IMR-90 (cell line): ENCODE measurements at regions not wholly inside any gene's neighbourhood (a gene's known extent, or its start where the extent isn't known, plus 50 kb on each side); places are given as distances from the start of the nearest gene placed in this dataset.

Experiments
- ATAC-seq: fragments of 200-7000 bp; cut with Tn5 transposase; 2 replicates; pipeline ENCODE4 v1.9.1; 2020; ENCODE audit warnings: low read depth, mild to moderate bottlenecking, moderate library complexity
- BruUV-seq: library from RNA; stranded (reverse); fragments of 400-500 nt; replicated peaks from 2 replicates; lab custom pipeline; 2021; lab: Mats Ljungman, UMichigan
- CTCF ChIA-PET: fragments of 300-600 bp; formaldehyde crosslinking; extraction: SDS; loops from one replicate; lab custom pipeline; 2021; ENCODE audit warnings: antibody characterized with exemption; lab: Yijun Ruan, JAX
- POLR2A ChIA-PET: fragments of 300-600 bp; sonication (Branson Sonifier 250); formaldehyde crosslinking; loops from one replicate; lab custom pipeline; 2022; ENCODE audit warnings: antibody characterized with exemption; ENCODE audit not compliant: unreplicated experiment; lab: Charles Lee
- DNase-seq: peaks from one replicate; pipeline ENCODE4 v3.0.0; 2013
- H2AFZ ChIP-seq: replicated peaks from 2 replicates; pipeline ENCODE3; 2013; ENCODE audit warnings: low read length, mild to moderate bottlenecking; ENCODE audit not compliant: poor library complexity
- H2AK5ac ChIP-seq: 2 replicates; pipeline ENCODE4 v1.6.1; 2013; ENCODE audit warnings: low read depth, low read length, inconsistent platforms
- H2AK9ac ChIP-seq: replicated peaks from 2 replicates; pipeline ENCODE3; 2013; ENCODE audit warnings: mild to moderate bottlenecking, low read depth, low read length, moderate library complexity; ENCODE audit not compliant: poor library complexity
- H2BK120ac ChIP-seq: 2 replicates; pipeline ENCODE4 v1.6.1; 2013; ENCODE audit warnings: low read depth, low read length, inconsistent platforms
- H2BK15ac ChIP-seq: 3 replicates; pipeline ENCODE4 v1.6.1; 2013; ENCODE audit warnings: low read depth, low read length, inconsistent platforms
- H2BK20ac ChIP-seq: 2 replicates; pipeline ENCODE4 v1.6.1; 2013; ENCODE audit warnings: low read depth, mild to moderate bottlenecking, inconsistent platforms, low read length, moderate library complexity
- H2BK5ac ChIP-seq: 2 replicates; pipeline ENCODE4 v1.6.1; 2013; ENCODE audit warnings: mild to moderate bottlenecking, low read depth, low read length, inconsistent platforms; ENCODE audit not compliant: poor library complexity, severe bottlenecking
- H3K14ac ChIP-seq: replicated peaks from 2 replicates; pipeline ENCODE4 v1.6.1; 2013; ENCODE audit warnings: low read depth, low read length, inconsistent platforms
- H3K18ac ChIP-seq: 2 replicates; pipeline ENCODE4 v1.6.1; 2013; ENCODE audit warnings: low read depth, low read length, control low read depth
- H3K23ac ChIP-seq: 2 replicates; pipeline ENCODE4 v1.6.1; 2013; ENCODE audit warnings: low read depth, low read length, inconsistent platforms
- H3K27ac ChIP-seq: 2 replicates; pipeline ENCODE4 v1.5.1; 2013; ENCODE audit warnings: mild to moderate bottlenecking, control low read depth, low read length; ENCODE audit not compliant: insufficient read depth
- H3K27me3 ChIP-seq: 2 replicates; pipeline ENCODE4 v1.6.1; 2013; ENCODE audit warnings: low read length; ENCODE audit not compliant: control insufficient read depth, insufficient read depth
- H3K36me3 ChIP-seq: 2 replicates; pipeline ENCODE4 v1.6.1; 2013; ENCODE audit warnings: low read length, mixed read lengths; ENCODE audit not compliant: control insufficient read depth, insufficient read depth
- H3K4ac ChIP-seq: 2 replicates; pipeline ENCODE4 v1.6.1; 2013; ENCODE audit warnings: low read depth, low read length, inconsistent platforms
- H3K4me1 ChIP-seq: 2 replicates; pipeline ENCODE4 v1.6.1; 2013; ENCODE audit warnings: low read length, mixed read lengths; ENCODE audit not compliant: control insufficient read depth, insufficient read depth
- H3K4me2 ChIP-seq: 2 replicates; pipeline ENCODE4 v1.6.1; 2013; ENCODE audit warnings: low read depth, mild to moderate bottlenecking, control low read depth, low read length, moderate library complexity
- H3K4me3 ChIP-seq: 2 replicates; pipeline ENCODE4 v1.5.1; 2013; ENCODE audit warnings: low read depth, mild to moderate bottlenecking, control low read depth, low read length, moderate library complexity; ENCODE audit not compliant: insufficient read depth
- H3K56ac ChIP-seq: 2 replicates; pipeline ENCODE4 v1.6.1; 2013; ENCODE audit warnings: low read length, inconsistent platforms; ENCODE audit not compliant: insufficient read depth; ENCODE audit errors: extremely low read depth
- H3K79me1 ChIP-seq, 2 experiments: 2 replicates each; pipeline ENCODE4 v1.6.1; 2013; ENCODE audit warnings: low read length in 2 of 2, inconsistent platforms in 1 of 2, low read depth in 1 of 2
- H3K9ac ChIP-seq: 2 replicates; pipeline ENCODE4 v1.6.1; 2013; ENCODE audit warnings: low read depth, low read length, control low read depth
- H3K9me1 ChIP-seq: 2 replicates; pipeline ENCODE4 v1.6.1; 2013; ENCODE audit warnings: low read length, inconsistent platforms; ENCODE audit not compliant: insufficient read depth
- H3K9me3 ChIP-seq: 2 replicates; pipeline ENCODE4 v1.6.1; 2013; ENCODE audit warnings: low read length; ENCODE audit not compliant: control insufficient read depth, insufficient read depth
- H4K20me1 ChIP-seq: 2 replicates; pipeline ENCODE4 v1.6.1; 2013; ENCODE audit warnings: low read length, inconsistent platforms; ENCODE audit not compliant: insufficient read depth
- H4K5ac ChIP-seq: 2 replicates; pipeline ENCODE4 v1.6.1; 2013; ENCODE audit warnings: mild to moderate bottlenecking, low read depth, low read length, control low read depth
- H4K8ac ChIP-seq, 2 experiments: 2 replicates each; pipeline ENCODE4 v1.6.1; 2013; ENCODE audit warnings: low read depth in 2 of 2, low read length in 2 of 2, control low read depth in 1 of 2, inconsistent platforms in 1 of 2
- H4K91ac ChIP-seq: 2 replicates; pipeline ENCODE4 v1.6.1; 2013; ENCODE audit warnings: low read depth, low read length, inconsistent platforms; ENCODE audit not compliant: insufficient read depth
- CEBPB ChIP-seq: IDR thresholded peaks from 2 replicates; pipeline ENCODE4 v1.6.1; 2012; ENCODE audit warnings: low read depth, low read length, improper control_type of control experiment
- FOS ChIP-seq: fragments of 150-350 bp; IDR thresholded peaks from 2 replicates; pipeline ENCODE4 v1.6.1; 2016; ENCODE audit warnings: low read depth, low read length
- RCOR1 ChIP-seq: IDR thresholded peaks from 2 replicates; pipeline ENCODE4 v1.6.1; 2012; ENCODE audit warnings: mild to moderate bottlenecking, low read length, improper control_type of control experiment; ENCODE audit not compliant: insufficient replicate concordance
- SMC3 ChIP-seq: fragments of 150-350 bp; IDR thresholded peaks from 2 replicates; pipeline ENCODE4 v1.6.1; 2016; ENCODE audit warnings: low read depth, mild to moderate bottlenecking, antibody characterized with exemption, low read length, moderate library complexity
- WGBS, 2 experiments: methylation state at CpG; one replicate each; pipeline versions ENCODE4 v1.1.5 to v1.1.7; 2013; ENCODE audit warnings: missing lambda C conversion rate in 2 of 2; ENCODE audit not compliant: insufficient read length in 1 of 2; ENCODE audit errors: extremely low coverage in 2 of 2; 5-methylcytosine and 5-hydroxymethylcytosine counted together
- dilution Hi-C: fragments of 300-500 bp; cut with HindIII; formaldehyde crosslinking; loops from one replicate; pipeline ENCODE4 v1.14.3; 2018; ENCODE audit warnings: low sequenced_read_pairs; ENCODE audit not compliant: unreplicated experiment
- in situ Hi-C: fragments of 300-500 bp; cut with MboI; formaldehyde crosslinking; loops from 3 replicates; pipeline ENCODE4 v1.14.3; 2019; ENCODE audit warnings: low sequenced_read_pairs, inconsistent platforms, mixed read lengths
- intact Hi-C: fragments of 100-400 bp; cut with micrococcal nuclease; formaldehyde crosslinking; loops from 2 replicates; pipeline ENCODE4 v1.10.0; 2022
- TF ChIP-seq, protein P1 (sequence below): conservative IDR thresholded peaks from 2 replicates; pipeline ENCODE4 v1.5.1; 2012; ENCODE audit warnings: mild to moderate bottlenecking, low read depth, low read length, improper control_type of control experiment
- TF ChIP-seq, protein P2 (sequence below): fragments of 150-350 bp; IDR thresholded peaks from 2 replicates; pipeline ENCODE4 v1.6.1; 2016; ENCODE audit warnings: low read depth, mild to moderate bottlenecking, low read length, moderate library complexity, borderline replicate concordance

DNA sequence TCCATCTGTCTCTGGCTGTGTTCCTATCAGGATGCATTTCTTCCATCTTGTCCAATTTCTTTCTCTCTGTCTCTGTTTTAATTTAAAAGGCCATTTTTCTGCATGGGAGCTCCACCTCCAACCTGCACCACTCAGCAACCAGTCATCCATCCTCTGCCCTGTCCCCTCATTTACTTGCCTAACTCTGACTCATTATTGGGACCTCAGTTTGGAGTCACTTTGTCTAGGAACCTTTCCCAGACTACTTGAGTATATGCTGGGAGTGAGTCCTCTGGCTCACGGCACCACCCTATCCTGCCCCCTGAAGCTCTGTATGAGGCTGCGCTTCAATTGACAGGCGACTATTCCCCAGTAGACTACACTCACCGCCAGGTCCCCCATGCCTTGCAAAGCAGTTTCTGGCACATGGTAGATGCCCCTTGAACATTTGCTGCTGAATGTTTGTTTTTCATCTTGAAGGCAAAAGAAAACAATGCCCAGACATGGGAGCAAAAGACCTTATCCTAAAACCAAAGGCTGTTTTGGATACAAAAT is 513.3 kb upstream of the CFAP20DC start:
- Histone ChIP-seq H3K27ac (no peak overlapping the region), H2BK120ac (peak overlapping the region; percentile 75), H2AFZ (no peak overlapping the region), H2AK5ac (0 out of 2 replicates have a peak overlapping the region, but pooled peaks have one; percentile 77), H4K91ac (peak overlapping the region; percentile 75), H3K23ac (no peak overlapping the region), H3K4me2 (no peak overlapping the region), H3K4ac (peak overlapping the region; percentile 42), H3K56ac (no peak overlapping the region), H3K14ac (0 out of 2 replicates have a peak overlapping the region, but pooled peaks have one; percentile 13), H3K9ac (no peak overlapping the region), H4K8ac (0 out of 4 replicates have a peak overlapping the region, but pooled peaks of 1 of the 2 experiments have one; percentile 9), H3K9me3 (no peaks in the 10 kb centered on the region), H3K4me1 (peaks cover 13% of the 10 kb centered on the region), H2AK9ac (no peak overlapping the region), H2BK5ac (no peak overlapping the region), H2BK15ac (no peak overlapping the region; the same call in 2 of the 3 replicates), H3K18ac (no peak overlapping the region), H3K27me3 (no peaks in the 10 kb centered on the region), H2BK20ac (peak overlapping the region; percentile 31; the same call in 1 of the 2 replicates), H3K4me3 (no peak overlapping the region), H4K20me1 (no peaks in the 10 kb centered on the region), H4K5ac (no peak overlapping the region), H3K36me3 (no peaks in the 10 kb centered on the region), H3K79me1 (no peaks in the 10 kb centered on the region), H3K9me1 (peaks cover 15% of the 10 kb centered on the region; the same call in 1 of the 2 replicates)
- CTCF ChIA-PET = interaction anchor here (0.6 kb wide), 1 partner anchor 939 kb away, joined by 3 read pairs; no protein-coding TSS in a partner anchor
- POLR2A ChIA-PET = no interaction called here
- intact Hi-C loops = loop anchor here (5.0 kb wide), 1 partner anchor 741 kb away; no protein-coding TSS in a partner anchor
- TF ChIP-seq, protein P1, sequence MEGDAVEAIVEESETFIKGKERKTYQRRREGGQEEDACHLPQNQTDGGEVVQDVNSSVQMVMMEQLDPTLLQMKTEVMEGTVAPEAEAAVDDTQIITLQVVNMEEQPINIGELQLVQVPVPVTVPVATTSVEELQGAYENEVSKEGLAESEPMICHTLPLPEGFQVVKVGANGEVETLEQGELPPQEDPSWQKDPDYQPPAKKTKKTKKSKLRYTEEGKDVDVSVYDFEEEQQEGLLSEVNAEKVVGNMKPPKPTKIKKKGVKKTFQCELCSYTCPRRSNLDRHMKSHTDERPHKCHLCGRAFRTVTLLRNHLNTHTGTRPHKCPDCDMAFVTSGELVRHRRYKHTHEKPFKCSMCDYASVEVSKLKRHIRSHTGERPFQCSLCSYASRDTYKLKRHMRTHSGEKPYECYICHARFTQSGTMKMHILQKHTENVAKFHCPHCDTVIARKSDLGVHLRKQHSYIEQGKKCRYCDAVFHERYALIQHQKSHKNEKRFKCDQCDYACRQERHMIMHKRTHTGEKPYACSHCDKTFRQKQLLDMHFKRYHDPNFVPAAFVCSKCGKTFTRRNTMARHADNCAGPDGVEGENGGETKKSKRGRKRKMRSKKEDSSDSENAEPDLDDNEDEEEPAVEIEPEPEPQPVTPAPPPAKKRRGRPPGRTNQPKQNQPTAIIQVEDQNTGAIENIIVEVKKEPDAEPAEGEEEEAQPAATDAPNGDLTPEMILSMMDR = no peak
- TF ChIP-seq, protein P2, sequence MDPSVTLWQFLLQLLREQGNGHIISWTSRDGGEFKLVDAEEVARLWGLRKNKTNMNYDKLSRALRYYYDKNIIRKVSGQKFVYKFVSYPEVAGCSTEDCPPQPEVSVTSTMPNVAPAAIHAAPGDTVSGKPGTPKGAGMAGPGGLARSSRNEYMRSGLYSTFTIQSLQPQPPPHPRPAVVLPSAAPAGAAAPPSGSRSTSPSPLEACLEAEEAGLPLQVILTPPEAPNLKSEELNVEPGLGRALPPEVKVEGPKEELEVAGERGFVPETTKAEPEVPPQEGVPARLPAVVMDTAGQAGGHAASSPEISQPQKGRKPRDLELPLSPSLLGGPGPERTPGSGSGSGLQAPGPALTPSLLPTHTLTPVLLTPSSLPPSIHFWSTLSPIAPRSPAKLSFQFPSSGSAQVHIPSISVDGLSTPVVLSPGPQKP = no peak
- TF ChIP-seq RCOR1 = no peak
- no peak for TF ChIP-seq FOS
- peak; percentile 7; the same call in 1 of the 2 replicates for TF ChIP-seq SMC3
- 0 out of 2 replicates have a peak, but pooled peaks have one; percentile 33 for TF ChIP-seq CEBPB
- BruUV-seq = no TSS peak
- no CpG with 5 or more reads among the region's 4 CpGs for WGBS, 2 experiments
- in situ Hi-C loops = loop anchor here (25.0 kb wide), 1 partner anchor 576 kb away; no protein-coding TSS in a partner anchor
- ATAC-seq (no peak), DNase-seq (peak; percentile 43)
- dilution Hi-C loops = no loop called here
